ENCODE measurements at regions not wholly inside any gene's neighbourhood (a gene's known extent, or its start where the extent isn't known, plus 50 kb on each side); places are given as distances from the start of the nearest gene placed in this dataset.

DNA sequence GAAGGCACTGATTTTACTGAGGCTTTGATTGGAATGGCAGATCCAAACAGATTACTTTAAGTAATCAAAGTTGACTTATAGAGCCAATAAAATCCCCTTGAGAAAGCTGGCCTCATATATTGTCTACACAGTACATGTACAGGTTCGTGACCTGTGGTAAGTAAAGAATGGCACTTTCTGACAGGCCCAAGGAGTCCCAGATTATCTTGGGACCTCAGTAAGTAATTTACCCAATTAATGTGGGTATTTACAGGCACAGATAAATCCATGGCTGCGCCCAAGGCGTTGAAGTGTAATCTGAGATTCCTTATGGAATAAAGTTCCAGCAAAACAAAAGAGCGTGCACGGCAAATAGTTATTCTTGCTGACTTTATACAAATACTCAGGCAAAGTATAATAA is 62.4 kb downstream of the PAGE2 start:
- H3K4me3 ChIP-seq: no peak overlapping the region
- no peak overlapping the region for H3K27ac ChIP-seq
- no peak for ATAC-seq (ENCODE audit: low FRiP score in 2 of 2)
- no peaks in the 10 kb centered on the region for H3K27me3 ChIP-seq
- no peaks in the 10 kb centered on the region for H3K36me3 ChIP-seq
- DNase-seq: no peak
- WGBS, 2 donors: 79 to 95% methylated on average over 5 of the region's 5 CpGs
- no peaks in the 10 kb centered on the region for H3K9me3 ChIP-seq
- TF ChIP-seq POLR2A (IDR thresholded peaks at IDR 0.05) (no peak), POLR2AphosphoS5 (IDR thresholded peaks at IDR 0.05) (no peak), EP300 (IDR thresholded peaks at IDR 0.05) (no peak), CTCF (IDR thresholded peaks at IDR 0.05) (no peak)
- no peaks in the 10 kb centered on the region for H3K4me1 ChIP-seq

- Histone ChIP-seq H3K27ac (peak overlapping the region; percentile 85 to 93 (median 90)), H3K4me1 (peaks cover 0 to 8% (median 0%) of the 10 kb centered on the region in 4 donors), H3K9me3 (no peaks in the 10 kb centered on the region), H3K27me3 (no peaks in the 10 kb centered on the region), H3K36me3 (no peaks in the 10 kb centered on the region), H3K4me3 (no peak overlapping the region)
- ATAC-seq (ENCODE audit: low FRiP score in 2 of 2) (no peak), DNase-seq (no peak)
- TF ChIP-seq CTCF (IDR thresholded peaks at IDR 0.05): no peak
- no peak for TF ChIP-seq EP300 (IDR thresholded peaks at IDR 0.05)
- no peak for TF ChIP-seq POLR2AphosphoS5 (IDR thresholded peaks at IDR 0.05)
- TF ChIP-seq POLR2A (IDR thresholded peaks at IDR 0.05): no peak
- 35 to 52% methylated on average over 3 of the region's 3 CpGs for WGBS, 2 donors
Measured at GRCh38 chrX:55159551-55159950, 60.6 kb upstream of the PAGE5 start.

- H3K36me3 ChIP-seq: no peaks in the 10 kb centered on the region
- 0 to 39% methylated on average over 14 to 51 of the region's 63 CpGs for WGBS, 2 donors
- H3K27me3 ChIP-seq: no peaks in the 10 kb centered on the region
- H3K4me3 ChIP-seq: peak overlapping the region; percentile 36 to 62 (median 53)
- peak; percentile 97 to 100 for ATAC-seq (ENCODE audit: low FRiP score in 2 of 2)
- H3K27ac ChIP-seq: peak overlapping the region; percentile 85 to 93 (median 90)
- peak in 3 of 4 donors; percentile 44 to 86 (median 51) for TF ChIP-seq POLR2A (IDR thresholded peaks at IDR 0.05)
- peak; percentile 12 to 76 (median 40) for TF ChIP-seq CTCF (IDR thresholded peaks at IDR 0.05)
- TF ChIP-seq EP300 (IDR thresholded peaks at IDR 0.05): peak in 1 of 4 donors; percentile 51
- peak; percentile 17 to 89 for TF ChIP-seq POLR2AphosphoS5 (IDR thresholded peaks at IDR 0.05)
- DNase-seq: peak; percentile 87 to 95
- H3K4me1 ChIP-seq: peaks cover 0 to 8% (median 0%) of the 10 kb centered on the region in 4 donors
- no peaks in the 10 kb centered on the region for H3K9me3 ChIP-seq
Measured at GRCh38 chrX:55160685-55161552, 59.2 kb upstream of the PAGE5 start.

DNA sequence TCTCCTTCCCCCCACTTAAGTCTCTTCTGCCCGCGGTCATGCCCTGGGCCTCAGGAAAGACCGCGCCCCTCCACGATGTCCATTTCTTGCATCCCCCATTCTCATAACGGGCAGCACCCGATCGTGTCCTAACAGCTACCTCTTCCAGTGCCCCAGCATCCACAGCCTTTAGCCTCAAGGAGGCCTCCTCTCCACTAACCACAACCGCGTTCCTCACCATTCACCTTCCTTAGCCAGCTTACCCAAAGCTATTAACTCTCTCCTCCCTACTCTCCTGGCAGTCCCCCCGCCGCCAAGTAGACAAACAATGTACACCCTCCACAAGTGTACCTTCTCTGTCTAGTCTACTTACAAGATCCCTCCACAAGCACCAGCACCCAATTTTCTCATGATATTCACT is 58.6 kb upstream of the PAGE5 start:
- ATAC-seq (ENCODE audit: low FRiP score in 2 of 2): peak; percentile 3 to 11

More for the DNA sequence above, 58.6 kb upstream of the PAGE5 start:
- TF ChIP-seq POLR2A (IDR thresholded peaks at IDR 0.05) (no peak), EP300 (IDR thresholded peaks at IDR 0.05) (no peak), CTCF (IDR thresholded peaks at IDR 0.05) (no peak)
- H3K36me3 ChIP-seq: no peaks in the 10 kb centered on the region
- H3K4me3 ChIP-seq: peak overlapping the region; percentile 36 to 62 (median 53)
- DNase-seq: no peak
- H3K27me3 ChIP-seq: no peaks in the 10 kb centered on the region
- peaks cover 0 to 8% (median 0%) of the 10 kb centered on the region in 4 donors for H3K4me1 ChIP-seq
- H3K27ac ChIP-seq: peak overlapping the region; percentile 85 to 93 (median 90)
- no peaks in the 10 kb centered on the region for H3K9me3 ChIP-seq
- WGBS, 2 donors: 18 to 33% methylated on average over 10 to 12 of the region's 12 CpGs
